ENCODE measurements at regions not wholly inside any gene's neighbourhood (a gene's known extent, or its start where the extent isn't known, plus 50 kb on each side); places are given as distances from the start of the nearest gene placed in this dataset.

- Histone ChIP-seq H3K27me3 (ENCODE audit: low read depth) (peaks cover 4% of the 10 kb centered on the region), H3K4me3 (no peak overlapping the region), H3K27ac (no peak overlapping the region), H3K36me3 (no peaks in the 10 kb centered on the region), H3K4me1 (no peaks in the 10 kb centered on the region), H3K9me3 (no peaks in the 10 kb centered on the region)
- no peak for DNase-seq
- TF ChIP-seq, protein P1, sequence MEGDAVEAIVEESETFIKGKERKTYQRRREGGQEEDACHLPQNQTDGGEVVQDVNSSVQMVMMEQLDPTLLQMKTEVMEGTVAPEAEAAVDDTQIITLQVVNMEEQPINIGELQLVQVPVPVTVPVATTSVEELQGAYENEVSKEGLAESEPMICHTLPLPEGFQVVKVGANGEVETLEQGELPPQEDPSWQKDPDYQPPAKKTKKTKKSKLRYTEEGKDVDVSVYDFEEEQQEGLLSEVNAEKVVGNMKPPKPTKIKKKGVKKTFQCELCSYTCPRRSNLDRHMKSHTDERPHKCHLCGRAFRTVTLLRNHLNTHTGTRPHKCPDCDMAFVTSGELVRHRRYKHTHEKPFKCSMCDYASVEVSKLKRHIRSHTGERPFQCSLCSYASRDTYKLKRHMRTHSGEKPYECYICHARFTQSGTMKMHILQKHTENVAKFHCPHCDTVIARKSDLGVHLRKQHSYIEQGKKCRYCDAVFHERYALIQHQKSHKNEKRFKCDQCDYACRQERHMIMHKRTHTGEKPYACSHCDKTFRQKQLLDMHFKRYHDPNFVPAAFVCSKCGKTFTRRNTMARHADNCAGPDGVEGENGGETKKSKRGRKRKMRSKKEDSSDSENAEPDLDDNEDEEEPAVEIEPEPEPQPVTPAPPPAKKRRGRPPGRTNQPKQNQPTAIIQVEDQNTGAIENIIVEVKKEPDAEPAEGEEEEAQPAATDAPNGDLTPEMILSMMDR (IDR thresholded peaks at IDR 0.05), result no peak
- intact Hi-C loops (cut with DNase I), result no loop called here
- ATAC-seq, result no peak
Observed at GRCh38 chr10:125419146-125419545, 258.8 kb upstream of the CTBP2 start.

DNA sequence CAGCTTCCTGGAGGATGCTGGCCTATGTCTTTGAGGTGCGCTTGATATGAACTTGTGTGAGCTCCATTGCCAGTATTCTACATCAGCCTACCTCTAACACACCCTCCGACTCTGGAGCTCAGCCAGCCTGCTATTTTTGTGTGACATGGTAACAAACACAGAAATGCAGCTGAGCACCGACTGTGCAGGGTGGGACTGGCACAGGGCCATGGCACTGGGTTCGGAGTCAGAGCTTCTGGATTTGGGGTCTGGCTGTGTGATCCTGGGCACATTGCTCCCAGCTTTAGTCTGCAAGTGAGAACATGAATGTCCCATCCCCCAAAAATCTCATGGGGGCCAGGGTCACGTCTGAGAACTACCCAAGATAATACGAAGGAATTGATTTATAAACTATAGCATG lies 257.2 kb upstream of the CTBP2 start:
- H3K9me3 ChIP-seq, result no peaks in the 10 kb centered on the region
- no peak overlapping the region for H3K27ac ChIP-seq
- intact Hi-C loops (cut with DNase I), result no loop called here
- TF ChIP-seq, protein P1 (IDR thresholded peaks at IDR 0.05), result no peak
- DNase-seq, result no peak
- H3K4me3 ChIP-seq, result no peak overlapping the region
- H3K36me3 ChIP-seq, result no peaks in the 10 kb centered on the region
- no peak for ATAC-seq
- H3K27me3 ChIP-seq (ENCODE audit: low read depth), result peaks cover 4% of the 10 kb centered on the region
- no peaks in the 10 kb centered on the region for H3K4me1 ChIP-seq

DNA sequence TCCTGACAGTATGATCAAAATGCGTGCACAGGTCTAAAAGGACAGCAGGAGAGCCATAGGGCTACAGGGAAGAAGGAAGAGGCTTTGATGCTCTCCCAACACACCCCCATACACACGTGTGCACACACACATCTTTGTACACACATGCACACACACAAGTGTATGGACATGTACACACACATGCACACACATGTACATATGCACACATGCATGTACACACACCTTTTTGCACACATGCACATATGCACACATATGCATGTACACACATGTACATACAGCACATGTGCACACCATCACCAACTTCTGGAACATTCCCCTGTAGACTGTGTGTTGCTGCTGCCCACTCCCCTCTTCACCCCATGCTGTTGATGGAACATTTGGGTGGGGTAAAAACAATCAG lies 255.6 kb upstream of the CTBP2 start:
- H3K27me3 ChIP-seq (ENCODE audit: low read depth), result peaks cover 4% of the 10 kb centered on the region
- TF ChIP-seq, protein P1 (IDR thresholded peaks at IDR 0.05), result no peak
- no peak overlapping the region for H3K4me3 ChIP-seq
- ATAC-seq (no peak), DNase-seq (no peak)
- H3K4me1 ChIP-seq, result no peaks in the 10 kb centered on the region
- no peaks in the 10 kb centered on the region for H3K9me3 ChIP-seq
- intact Hi-C loops (cut with DNase I), result no loop called here
- H3K27ac ChIP-seq, result no peak overlapping the region
- no peaks in the 10 kb centered on the region for H3K36me3 ChIP-seq

DNA sequence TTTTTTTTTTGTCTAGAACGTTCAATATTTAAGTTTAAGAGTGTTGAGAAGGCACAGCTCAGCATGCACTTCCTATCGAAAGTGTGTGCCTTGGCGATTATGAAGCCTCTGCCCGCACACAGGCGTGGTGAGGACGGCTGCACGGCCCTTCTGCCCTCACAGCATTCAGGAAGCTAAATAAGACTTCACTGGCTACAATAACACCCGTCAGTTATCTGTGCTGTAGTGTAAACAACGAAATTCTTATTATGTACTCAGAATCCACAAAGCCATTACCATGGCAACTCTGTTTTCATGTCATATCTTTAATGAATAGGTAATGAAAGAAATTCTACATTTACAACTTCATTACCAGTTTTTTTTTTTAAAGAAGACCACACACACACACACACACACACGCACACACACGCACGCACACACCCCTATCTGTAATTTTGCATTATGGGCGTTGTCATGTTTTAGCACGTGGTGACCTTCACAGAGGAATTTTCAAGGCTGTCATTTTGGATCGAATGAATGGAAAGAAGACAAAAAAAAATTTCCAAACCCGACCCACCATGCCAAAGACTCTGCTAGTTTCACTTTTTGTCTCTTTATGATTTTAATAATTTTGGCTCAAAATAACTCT lies 254.8 kb upstream of the CTBP2 start:
- TF ChIP-seq, protein P1 (IDR thresholded peaks at IDR 0.05), result no peak
- Histone ChIP-seq H3K4me1 (no peaks in the 10 kb centered on the region), H3K36me3 (no peaks in the 10 kb centered on the region), H3K27ac (no peak overlapping the region), H3K27me3 (ENCODE audit: low read depth) (peaks cover 4% of the 10 kb centered on the region), H3K9me3 (no peaks in the 10 kb centered on the region), H3K4me3 (no peak overlapping the region)
- intact Hi-C loops (cut with DNase I), result no loop called here
- no peak for DNase-seq
- no peak for ATAC-seq

GRCh38 chr10:125411724-125412123 lies 251.4 kb upstream of the CTBP2 start:
- no peak overlapping the region for H3K27ac ChIP-seq
- DNase-seq (no peak), ATAC-seq (no peak)
- no peaks in the 10 kb centered on the region for H3K4me1 ChIP-seq
- TF ChIP-seq, protein P1 (IDR thresholded peaks at IDR 0.05), result no peak
- H3K36me3 ChIP-seq, result no peaks in the 10 kb centered on the region
- H3K27me3 ChIP-seq (ENCODE audit: low read depth), result no peaks in the 10 kb centered on the region
- intact Hi-C loops (cut with DNase I), result no loop called here
- H3K9me3 ChIP-seq, result no peaks in the 10 kb centered on the region
- no peak overlapping the region for H3K4me3 ChIP-seq
